ENCODE measurements at regions not wholly inside any gene's neighbourhood (a gene's known extent, or its start where the extent isn't known, plus 50 kb on each side); places are given as distances from the start of the nearest gene placed in this dataset.
A peak's percentile ranks its signal among the peaks of the same experiment; 100 is the strongest.

- H3K4me3 ChIP-seq (ENCODE audit: low read depth, low read length): no peak overlapping the region
- TF ChIP-seq, protein P1, sequence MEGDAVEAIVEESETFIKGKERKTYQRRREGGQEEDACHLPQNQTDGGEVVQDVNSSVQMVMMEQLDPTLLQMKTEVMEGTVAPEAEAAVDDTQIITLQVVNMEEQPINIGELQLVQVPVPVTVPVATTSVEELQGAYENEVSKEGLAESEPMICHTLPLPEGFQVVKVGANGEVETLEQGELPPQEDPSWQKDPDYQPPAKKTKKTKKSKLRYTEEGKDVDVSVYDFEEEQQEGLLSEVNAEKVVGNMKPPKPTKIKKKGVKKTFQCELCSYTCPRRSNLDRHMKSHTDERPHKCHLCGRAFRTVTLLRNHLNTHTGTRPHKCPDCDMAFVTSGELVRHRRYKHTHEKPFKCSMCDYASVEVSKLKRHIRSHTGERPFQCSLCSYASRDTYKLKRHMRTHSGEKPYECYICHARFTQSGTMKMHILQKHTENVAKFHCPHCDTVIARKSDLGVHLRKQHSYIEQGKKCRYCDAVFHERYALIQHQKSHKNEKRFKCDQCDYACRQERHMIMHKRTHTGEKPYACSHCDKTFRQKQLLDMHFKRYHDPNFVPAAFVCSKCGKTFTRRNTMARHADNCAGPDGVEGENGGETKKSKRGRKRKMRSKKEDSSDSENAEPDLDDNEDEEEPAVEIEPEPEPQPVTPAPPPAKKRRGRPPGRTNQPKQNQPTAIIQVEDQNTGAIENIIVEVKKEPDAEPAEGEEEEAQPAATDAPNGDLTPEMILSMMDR (IDR thresholded peaks at IDR 0.05; ENCODE audit: borderline replicate concordance, insufficient read depth, low read depth, low read length): no peak
Observed at GRCh38 chr9:14987858-14988257, 77.6 kb upstream of the FREM1 start.

DNA sequence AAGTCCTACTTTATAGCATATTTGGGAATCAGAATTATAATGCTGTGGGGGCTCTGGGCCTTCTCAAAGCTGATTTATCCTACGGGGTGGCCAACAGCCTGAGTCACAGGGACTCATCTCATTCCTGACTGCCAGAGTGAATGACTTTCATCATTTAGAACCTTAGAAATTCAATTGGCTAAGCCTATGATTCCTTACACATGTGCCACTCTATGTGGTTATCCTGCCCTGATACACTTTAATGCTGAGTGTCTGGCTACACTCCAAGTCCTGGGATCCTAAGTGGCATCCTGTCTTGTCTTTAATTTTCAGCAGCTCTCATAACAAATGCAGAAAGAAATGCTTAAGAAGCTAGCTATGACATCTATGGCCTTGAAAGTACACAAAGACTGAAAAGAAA, 75.2 kb upstream of the FREM1 start:
- H3K4me3 ChIP-seq (ENCODE audit: low read depth, low read length): no peak overlapping the region
- TF ChIP-seq, protein P1 (IDR thresholded peaks at IDR 0.05; ENCODE audit: borderline replicate concordance, insufficient read depth, low read depth, low read length): no peak

DNA sequence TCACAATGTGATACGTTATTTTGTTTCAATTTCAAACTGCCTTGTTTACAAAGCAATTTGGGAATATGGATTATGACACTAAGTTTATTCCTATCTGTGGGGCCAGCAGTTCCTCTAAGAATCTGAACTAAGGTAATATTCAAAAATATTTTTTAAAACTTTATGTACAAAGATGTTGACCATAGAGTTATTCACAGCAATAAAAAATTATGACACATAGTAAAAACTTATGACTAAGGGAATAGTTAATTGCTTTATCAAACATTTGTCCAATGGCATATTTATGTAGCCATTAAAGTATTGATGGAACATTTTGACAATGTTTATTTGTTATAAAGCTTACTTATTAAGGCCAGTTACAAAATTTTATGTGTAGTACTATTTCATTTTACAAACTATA, 73.4 kb upstream of the FREM1 start:
- TF ChIP-seq, protein P1 (IDR thresholded peaks at IDR 0.05; ENCODE audit: borderline replicate concordance, insufficient read depth, low read depth, low read length): no peak
- no peak overlapping the region for H3K4me3 ChIP-seq (ENCODE audit: low read depth, low read length)

- H3K4me3 ChIP-seq (ENCODE audit: low read depth, low read length): no peak overlapping the region
- TF ChIP-seq, protein P1 (IDR thresholded peaks at IDR 0.05; ENCODE audit: borderline replicate concordance, insufficient read depth, low read depth, low read length): no peak
Observed at GRCh38 chr9:14981291-14981950, 71.2 kb upstream of the FREM1 start.

DNA sequence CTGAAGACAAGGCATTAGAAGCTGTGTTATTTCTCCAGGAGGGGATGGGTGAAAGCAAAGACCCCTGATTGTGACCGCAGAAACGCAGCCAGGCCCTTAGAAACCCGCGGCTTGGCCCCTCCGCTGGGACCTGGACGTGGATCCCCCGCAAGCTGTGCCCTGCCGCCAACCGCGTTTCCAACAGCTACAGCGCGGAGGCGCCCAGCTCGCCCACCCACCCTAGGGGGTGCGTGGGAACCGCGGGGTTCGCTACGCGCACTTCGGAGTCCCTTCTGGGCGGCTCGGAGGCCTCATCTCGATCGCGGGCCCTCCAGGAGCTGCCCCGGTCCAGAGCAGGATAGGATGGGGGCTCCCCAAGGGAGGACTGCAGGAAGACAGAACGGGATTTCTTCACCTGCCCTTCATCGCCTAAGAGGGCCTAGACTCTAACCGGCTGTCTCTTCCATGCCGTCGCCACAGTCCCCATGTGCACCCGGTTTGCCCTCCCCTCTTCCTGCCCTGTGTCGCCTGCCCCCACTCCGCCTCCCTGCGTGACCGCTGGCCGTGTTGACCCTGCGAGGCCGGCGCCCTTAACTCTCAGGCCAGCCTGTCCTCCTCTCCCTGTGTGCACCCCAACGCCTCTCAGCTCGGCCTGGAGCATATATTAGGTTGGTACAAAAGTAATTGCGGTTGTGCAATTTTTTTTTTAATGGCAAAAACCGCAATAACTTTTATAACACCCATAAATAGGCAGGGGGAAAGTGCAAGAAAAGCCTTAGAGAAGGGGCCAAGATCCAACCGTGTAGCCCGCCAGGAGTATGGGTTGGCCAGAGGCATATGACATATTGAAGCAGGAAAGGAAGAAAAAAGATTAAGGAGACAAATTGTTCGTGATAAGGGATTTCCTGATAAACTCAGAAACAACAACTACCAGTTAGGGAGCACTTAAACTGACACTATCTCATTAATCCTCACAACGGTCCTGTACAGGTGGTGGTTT, 68.1 kb upstream of the FREM1 start:
- H3K4me3 ChIP-seq (ENCODE audit: low read depth, low read length): no peak overlapping the region
- TF ChIP-seq, protein P1 (IDR thresholded peaks at IDR 0.05; ENCODE audit: borderline replicate concordance, insufficient read depth, low read depth, low read length): no peak

DNA sequence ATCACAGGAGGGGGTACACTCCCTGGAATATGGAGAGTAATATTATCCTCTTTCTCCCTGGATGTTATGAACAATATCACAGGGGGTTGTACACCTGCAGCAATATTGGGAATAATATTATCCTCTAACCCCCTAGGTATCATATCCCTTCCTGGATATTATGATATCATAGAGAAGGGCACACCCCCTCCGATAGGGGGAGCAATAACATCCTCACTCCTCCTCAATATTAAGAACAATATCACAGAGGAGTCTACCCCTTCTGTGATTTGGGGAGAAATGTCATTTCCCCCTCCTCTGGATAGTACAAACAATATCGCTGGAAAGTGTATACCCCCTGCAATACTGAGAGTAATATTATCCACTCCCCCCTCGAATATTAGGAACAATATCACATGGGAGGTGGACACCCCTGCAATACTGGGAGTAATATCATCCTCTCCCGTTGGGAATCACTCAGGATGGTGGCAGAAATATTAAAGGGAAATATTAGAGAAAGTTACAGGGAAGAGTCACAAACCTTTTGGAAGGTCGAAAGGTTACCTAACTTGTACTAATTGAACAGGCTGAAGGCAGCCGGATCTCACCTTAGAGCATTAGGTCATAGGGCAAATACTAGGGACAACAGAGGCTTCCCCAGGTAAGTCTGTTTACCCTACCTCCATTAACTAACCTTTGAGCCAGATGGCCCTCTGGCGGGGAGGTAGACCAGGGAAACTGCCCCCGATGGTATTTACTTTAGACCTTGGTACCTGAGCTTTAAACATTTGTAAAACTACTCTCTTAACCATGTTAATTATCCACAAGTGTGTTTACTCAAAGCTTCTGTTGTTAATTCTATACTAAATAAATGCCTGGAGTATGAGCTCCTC, 57.5 kb upstream of the FREM1 start:
- TF ChIP-seq, protein P1 (IDR thresholded peaks at IDR 0.05; ENCODE audit: borderline replicate concordance, insufficient read depth, low read depth, low read length): 0 out of 2 replicates have a peak, but pooled peaks have one; percentile 2
- H3K4me3 ChIP-seq (ENCODE audit: low read depth, low read length): no peak overlapping the region
